Gastroesophageal sphincter (tissue), 4 donors: ENCODE measurements at regions not wholly inside any gene's neighbourhood (a gene's known extent, or its start where the extent isn't known, plus 50 kb on each side); places are given as distances from the start of the nearest gene placed in this dataset.

Experiments
- ATAC-seq: fragments of 150-250 bp; one replicate; pipeline ENCODE4 v1.9.1; 2016; ENCODE audit warnings: mild to moderate bottlenecking, moderate library complexity
- H3K27ac ChIP-seq, 4 donors: fragments of 200-600 bp; sonication (generic) in 3 of 4; 1 replicate in 3 of 4; 2 replicates in 1 of 4; pipeline ENCODE4 v1.5.1; 2016 to 2019
- H3K27me3 ChIP-seq: fragments of 200-600 bp; sonication (generic); one replicate; pipeline ENCODE4 v1.5.1; 2019
- H3K36me3 ChIP-seq, 2 donors: fragments of 200-600 bp; sonication (generic); one replicate each; pipeline ENCODE4 v1.5.1; 2019; ENCODE audit warnings: control low read depth in 1 of 2
- H3K4me1 ChIP-seq, 3 donors: fragments of 200-600 bp; sonication (generic); 1 replicate in 2 of 3; 2 replicates in 1 of 3; pipeline ENCODE4 v1.5.1; 2016 to 2019; ENCODE audit warnings: control low read depth in 2 of 3
- H3K4me3 ChIP-seq, 2 donors: fragments of 200-600 bp; sonication (generic); one replicate each; pipeline ENCODE4 v1.5.1; 2019; ENCODE audit warnings: mild to moderate bottlenecking in 1 of 2, moderate library complexity in 1 of 2
- H3K9me3 ChIP-seq, 3 donors: fragments of 200-600 bp; sonication (generic); one replicate each; pipeline ENCODE4 v1.5.1; 2017 to 2019; ENCODE audit warnings: control low read depth in 2 of 3
- EP300 ChIP-seq: sonication (generic); formaldehyde crosslinking; IDR thresholded peaks from one replicate; pipeline ENCODE4 v1.6.1; 2017; ENCODE audit warnings: antibody characterized with exemption, mild to moderate bottlenecking
- POLR2A ChIP-seq, 2 donors: fragments of 450-650 bp; IDR thresholded peaks; one replicate each; pipeline ENCODE4 v1.6.1; 2017; ENCODE audit warnings: antibody characterized with exemption in 2 of 2, mild to moderate bottlenecking in 2 of 2, moderate library complexity in 1 of 2
- POLR2AphosphoS5 ChIP-seq: sonication (generic); formaldehyde crosslinking; IDR thresholded peaks from one replicate; pipeline ENCODE4 v1.6.1; 2017; ENCODE audit warnings: antibody characterized with exemption
- WGBS, 2 donors: methylation state at CpG; one replicate each; pipeline ENCODE4 v1.1.5; 2018; ENCODE audit warnings: low coverage in 1 of 2; 5-methylcytosine and 5-hydroxymethylcytosine counted together
- TF ChIP-seq, protein P1 (sequence below), 4 experiments: fragments of 200-600 bp in 2 of 4; fragments of 450-650 bp in 2 of 4; sonication (generic) in 1 of 4; IDR thresholded peaks; one replicate each; pipeline ENCODE4 v1.5.1; 2017 to 2019; ENCODE audit warnings: antibody characterized with exemption in 4 of 4, mild to moderate bottlenecking in 2 of 4, moderate library complexity in 2 of 4

DNA sequence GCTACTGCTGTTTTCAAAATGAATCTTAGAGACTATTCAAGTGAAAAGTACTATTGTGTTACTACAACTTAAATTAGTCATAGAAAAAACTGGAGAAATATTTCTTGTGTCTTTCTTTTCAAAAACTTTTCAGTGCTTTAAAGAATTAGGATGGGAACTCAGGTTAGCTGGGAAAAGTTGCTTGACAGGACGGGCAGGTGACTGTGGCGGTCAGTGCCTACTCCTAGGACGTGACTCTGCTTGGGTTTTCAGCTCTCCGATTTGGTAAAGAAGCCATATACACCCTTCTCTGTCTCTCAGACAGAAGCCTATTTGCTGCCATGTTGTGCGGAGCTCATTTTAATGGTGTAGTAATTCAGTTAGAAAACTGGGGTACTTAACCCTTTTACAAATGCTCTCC, 89.8 kb upstream of the CACNA2D3 start:
- ATAC-seq, result no peak
- Histone ChIP-seq H3K4me1 (no peaks in the 10 kb centered on the region), H3K27me3 (no peaks in the 10 kb centered on the region), H3K36me3 (no peaks in the 10 kb centered on the region), H3K27ac (no peak overlapping the region), H3K9me3 (no peaks in the 10 kb centered on the region), H3K4me3 (no peak overlapping the region)
- 83 to 84% methylated on average over 5 of the region's 5 CpGs for WGBS, 2 donors
- TF ChIP-seq POLR2AphosphoS5 (no peak), EP300 (no peak), POLR2A (IDR thresholded peaks at IDR 0.05) (no peak)
- TF ChIP-seq, protein P1, sequence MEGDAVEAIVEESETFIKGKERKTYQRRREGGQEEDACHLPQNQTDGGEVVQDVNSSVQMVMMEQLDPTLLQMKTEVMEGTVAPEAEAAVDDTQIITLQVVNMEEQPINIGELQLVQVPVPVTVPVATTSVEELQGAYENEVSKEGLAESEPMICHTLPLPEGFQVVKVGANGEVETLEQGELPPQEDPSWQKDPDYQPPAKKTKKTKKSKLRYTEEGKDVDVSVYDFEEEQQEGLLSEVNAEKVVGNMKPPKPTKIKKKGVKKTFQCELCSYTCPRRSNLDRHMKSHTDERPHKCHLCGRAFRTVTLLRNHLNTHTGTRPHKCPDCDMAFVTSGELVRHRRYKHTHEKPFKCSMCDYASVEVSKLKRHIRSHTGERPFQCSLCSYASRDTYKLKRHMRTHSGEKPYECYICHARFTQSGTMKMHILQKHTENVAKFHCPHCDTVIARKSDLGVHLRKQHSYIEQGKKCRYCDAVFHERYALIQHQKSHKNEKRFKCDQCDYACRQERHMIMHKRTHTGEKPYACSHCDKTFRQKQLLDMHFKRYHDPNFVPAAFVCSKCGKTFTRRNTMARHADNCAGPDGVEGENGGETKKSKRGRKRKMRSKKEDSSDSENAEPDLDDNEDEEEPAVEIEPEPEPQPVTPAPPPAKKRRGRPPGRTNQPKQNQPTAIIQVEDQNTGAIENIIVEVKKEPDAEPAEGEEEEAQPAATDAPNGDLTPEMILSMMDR (IDR thresholded peaks at IDR 0.05), result no peak

DNA sequence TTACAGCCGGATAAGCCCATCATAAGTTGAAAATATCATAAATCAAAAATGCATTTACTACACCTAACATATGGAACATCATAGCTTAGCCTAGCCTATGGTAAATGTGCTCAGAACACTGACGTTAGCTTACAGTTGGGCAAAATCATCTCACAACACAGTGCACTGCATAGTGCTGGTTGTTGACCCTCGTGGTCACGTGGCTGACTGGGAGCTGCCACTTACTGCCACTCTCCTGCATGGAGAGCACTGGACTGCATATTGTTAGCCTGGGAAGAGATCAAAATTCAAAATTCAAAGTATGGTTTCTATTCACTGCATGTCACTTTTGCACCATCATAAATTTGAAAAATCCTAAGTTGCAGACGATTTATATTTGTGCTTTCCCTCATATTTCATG, 94.0 kb upstream of the CACNA2D3 start:
- ATAC-seq, result no peak
- H3K9me3 ChIP-seq, result no peaks in the 10 kb centered on the region
- peaks cover 0 to 11% (median 0%) of the 10 kb centered on the region in 3 donors for H3K4me1 ChIP-seq
- H3K27ac ChIP-seq, result no peak overlapping the region
- H3K27me3 ChIP-seq, result no peaks in the 10 kb centered on the region
- H3K36me3 ChIP-seq, result no peaks in the 10 kb centered on the region
- 75 to 88% methylated on average over 2 to 5 of the region's 5 CpGs for WGBS, 2 donors
- TF ChIP-seq POLR2AphosphoS5 (no peak), POLR2A (IDR thresholded peaks at IDR 0.05) (no peak), EP300 (no peak)
- TF ChIP-seq, protein P1 (IDR thresholded peaks at IDR 0.05), result no peak
- no peak overlapping the region for H3K4me3 ChIP-seq

DNA sequence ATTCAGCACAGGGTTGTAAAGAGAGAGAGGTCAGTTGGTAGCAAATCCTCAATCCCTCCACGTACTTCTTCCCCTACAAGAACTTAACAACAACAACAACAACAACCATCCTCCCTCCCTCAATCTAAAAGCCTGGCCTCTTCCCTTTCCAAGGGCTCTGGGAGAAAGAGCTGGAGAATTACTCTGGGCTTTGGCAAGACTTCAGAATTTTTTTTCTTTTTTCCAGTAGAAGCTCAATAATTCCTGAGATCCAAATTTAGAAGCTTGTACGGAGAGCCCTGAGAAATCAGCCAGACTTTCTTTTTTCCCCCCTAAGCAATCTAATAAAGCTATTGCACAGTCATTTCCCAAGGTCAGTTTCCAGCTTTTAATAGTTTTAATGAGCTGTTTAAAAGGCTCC, 95.8 kb upstream of the CACNA2D3 start:
- Histone ChIP-seq H3K4me1 (peaks cover 0 to 11% (median 0%) of the 10 kb centered on the region in 3 donors), H3K36me3 (no peaks in the 10 kb centered on the region), H3K4me3 (no peak overlapping the region), H3K27ac (no peak overlapping the region), H3K9me3 (no peaks in the 10 kb centered on the region), H3K27me3 (no peaks in the 10 kb centered on the region)
- no peak for ATAC-seq
- WGBS, 2 donors, result 3 to 10% methylated on average over 2 of the region's 2 CpGs
- TF ChIP-seq POLR2A (IDR thresholded peaks at IDR 0.05) (no peak), EP300 (no peak), POLR2AphosphoS5 (no peak)
- TF ChIP-seq, protein P1 (IDR thresholded peaks at IDR 0.05), result no peak

DNA sequence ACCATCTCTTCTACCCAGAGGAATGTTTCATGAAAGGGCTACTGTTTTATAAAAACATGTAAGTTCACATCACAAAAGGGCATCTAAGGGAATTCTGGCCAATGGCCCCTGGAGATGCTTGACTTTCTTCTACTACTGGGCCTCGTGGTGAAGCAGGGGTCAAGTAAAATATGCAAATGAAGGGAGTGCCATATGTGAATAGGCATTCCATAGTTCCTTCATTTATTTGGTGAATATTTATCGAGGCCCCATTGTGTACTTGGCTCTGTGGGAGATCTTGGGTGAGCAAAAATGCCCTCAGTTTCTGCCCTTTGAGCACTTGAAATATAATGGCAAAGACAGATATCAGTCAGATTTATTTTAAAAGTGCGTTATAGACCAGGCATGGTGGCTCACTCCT, 101.3 kb upstream of the CACNA2D3 start:
- no peak for ATAC-seq
- Histone ChIP-seq H3K36me3 (no peaks in the 10 kb centered on the region), H3K9me3 (peaks cover 0 to 9% (median 0%) of the 10 kb centered on the region in 3 donors), H3K4me1 (peaks cover 0 to 1% (median 0%) of the 10 kb centered on the region in 3 donors), H3K27me3 (no peaks in the 10 kb centered on the region), H3K4me3 (no peak overlapping the region), H3K27ac (no peak overlapping the region)
- WGBS, 2 donors, result 82 to 88% methylated on average over 3 of the region's 3 CpGs
- TF ChIP-seq POLR2A (IDR thresholded peaks at IDR 0.05), result no peak
- TF ChIP-seq EP300, result no peak

DNA sequence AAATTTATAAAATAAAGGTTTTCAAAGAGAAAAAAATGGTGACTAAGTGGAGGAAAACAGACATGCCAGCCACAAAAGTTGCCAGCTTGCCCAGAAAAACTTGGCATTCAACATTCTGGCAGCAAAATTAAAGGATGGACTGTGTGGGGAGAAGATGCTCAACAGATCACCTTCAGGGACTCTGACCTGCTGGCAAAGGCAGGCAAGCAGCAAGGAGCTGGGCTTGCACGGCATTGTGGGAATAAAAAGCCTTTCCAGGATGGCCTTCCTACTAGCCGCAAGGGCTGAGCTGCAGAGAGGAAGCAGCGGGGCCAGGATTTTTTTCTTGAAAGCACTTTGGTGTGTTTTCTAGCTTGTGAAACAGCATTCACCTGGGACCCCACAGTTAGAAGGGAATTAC, 101.9 kb upstream of the CACNA2D3 start:
- 50 to 100% methylated on average over 1 to 2 of the region's 3 CpGs for WGBS, 2 donors
- H3K4me3 ChIP-seq, result no peak overlapping the region

More for the DNA sequence above, 101.9 kb upstream of the CACNA2D3 start:
- Histone ChIP-seq H3K4me1 (no peaks in the 10 kb centered on the region), H3K36me3 (no peaks in the 10 kb centered on the region), H3K9me3 (peaks cover 0 to 9% (median 0%) of the 10 kb centered on the region in 3 donors), H3K27ac (no peak overlapping the region), H3K27me3 (no peaks in the 10 kb centered on the region)
- ATAC-seq, result no peak
- no peak for TF ChIP-seq EP300
- no peak for TF ChIP-seq POLR2AphosphoS5
- TF ChIP-seq POLR2A (IDR thresholded peaks at IDR 0.05), result no peak
- TF ChIP-seq, protein P1 (IDR thresholded peaks at IDR 0.05), result no peak
